GM19043 (cell line): ENCODE measurements at regions not wholly inside any gene's neighbourhood (a gene's known extent, or its start where the extent isn't known, plus 50 kb on each side); places are given as distances from the start of the nearest gene placed in this dataset.
"Not testable (repeated sequence)": the region's sequence is repeated elsewhere in the genome, so short reads cannot be mapped to it uniquely, and the experiment has no call there.

Experiments
- ATAC-seq: cut with Tn5 transposase; IDR thresholded peaks from one replicate; pipeline ENCODE4 v1.9.1; 2021; ENCODE audit warnings: low read depth; ENCODE audit not compliant: unreplicated experiment

DNA sequence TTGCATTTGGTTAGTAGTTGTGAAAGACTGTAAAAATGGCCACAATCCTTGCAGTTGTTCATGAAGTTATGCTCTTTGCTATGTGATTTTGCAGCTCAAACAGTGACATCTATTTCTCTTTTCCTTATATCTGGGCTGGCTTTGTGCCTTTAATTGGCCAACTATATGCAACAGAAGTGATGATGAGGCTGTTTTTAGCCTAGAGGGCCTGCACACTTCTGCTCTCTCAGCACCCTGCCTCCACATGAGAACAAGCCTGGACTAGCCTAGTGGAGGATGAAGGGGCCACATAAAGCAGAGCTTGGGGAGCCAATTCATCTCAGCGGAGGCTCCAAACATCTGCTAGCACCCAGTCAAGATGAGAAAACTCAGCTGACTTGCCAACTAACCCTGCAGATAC lies 339.8 kb downstream of the OMA1 start:
- no peak for ATAC-seq

DNA sequence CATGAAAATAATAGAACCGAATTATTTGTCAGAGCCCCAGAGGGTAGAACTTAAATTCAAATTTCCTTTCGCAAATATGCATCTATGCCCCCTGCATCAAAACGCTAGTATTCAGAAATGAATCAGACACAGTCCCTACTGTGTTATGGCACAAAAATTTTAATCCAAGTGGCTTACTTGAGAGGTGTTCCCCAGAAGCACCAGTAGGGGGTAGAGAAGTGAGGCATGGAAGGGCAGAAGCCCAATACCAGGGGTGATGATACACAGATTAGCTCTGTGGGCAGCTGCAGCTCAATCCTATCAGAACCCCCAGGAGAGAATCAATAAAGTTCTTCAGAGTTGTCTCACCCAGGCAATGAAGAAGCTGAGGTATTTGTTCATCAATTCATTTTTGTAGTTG lies 342.2 kb downstream of the OMA1 start:
- no peak for ATAC-seq

DNA sequence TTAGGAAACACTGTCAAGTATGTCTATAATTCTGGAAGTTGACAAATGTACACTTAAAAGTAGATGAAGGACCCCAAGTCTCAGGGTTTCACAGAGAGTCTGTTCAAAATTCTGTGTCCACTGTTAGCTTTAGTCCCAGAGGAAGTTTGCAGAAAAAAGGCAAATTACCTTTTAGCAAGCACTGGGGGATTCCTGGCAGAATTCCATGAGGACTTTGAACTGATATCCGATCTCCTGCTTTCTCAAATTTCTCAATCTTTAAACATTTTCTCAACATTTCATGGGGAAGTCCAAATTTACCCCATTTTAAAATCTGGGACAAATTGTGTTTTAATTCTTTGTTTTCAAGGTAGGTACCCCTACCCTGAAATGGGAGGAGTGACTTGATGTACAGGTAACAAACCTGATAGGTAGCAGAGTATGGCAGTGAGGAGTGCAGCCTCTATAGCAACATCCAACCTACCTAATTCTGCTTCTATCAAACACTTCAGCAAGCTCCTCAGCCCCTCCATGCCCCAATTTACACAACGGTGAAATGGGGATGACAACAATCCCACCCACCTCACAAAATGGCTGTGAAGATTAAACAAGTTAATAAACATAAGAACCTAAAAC lies 344.9 kb downstream of the OMA1 start:
- ATAC-seq: no peak

DNA sequence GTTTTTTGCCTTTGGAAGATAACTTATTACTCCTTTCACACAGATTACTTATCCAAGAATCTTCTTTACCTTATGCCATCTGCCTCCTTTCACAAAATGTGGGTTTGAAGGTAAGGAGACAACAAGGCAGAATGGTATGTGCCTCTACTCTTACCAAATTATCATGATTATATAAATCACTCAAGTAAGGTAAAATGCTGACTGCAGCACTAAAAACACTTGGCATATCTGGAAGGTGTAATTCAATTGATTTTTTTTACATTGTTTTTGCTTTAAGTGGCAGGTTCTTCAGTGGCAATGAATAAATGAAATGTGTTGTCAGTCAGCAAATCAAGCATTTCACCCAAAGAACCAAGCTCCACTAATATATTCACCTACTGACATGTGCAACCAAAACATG lies 346.1 kb downstream of the OMA1 start:
- ATAC-seq: no peak

DNA sequence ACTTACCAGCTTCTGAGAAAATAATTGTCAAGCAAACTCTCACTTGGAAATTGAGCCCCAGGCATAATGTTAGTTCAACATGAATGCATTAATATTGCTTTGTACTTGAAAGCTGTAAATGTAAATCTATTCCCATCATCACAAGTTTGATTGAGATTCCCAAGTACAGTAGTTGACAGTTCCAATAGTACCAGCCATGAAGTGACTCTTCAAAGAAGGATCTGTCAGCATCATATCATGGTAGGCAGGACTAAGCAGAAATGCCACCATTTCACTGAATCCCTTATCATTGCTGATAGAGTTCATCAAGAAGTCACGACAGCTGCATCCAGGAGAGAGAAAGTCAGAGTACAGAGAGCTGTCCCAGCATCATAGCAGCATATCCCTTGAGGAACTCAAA lies 348.7 kb downstream of the OMA1 start:
- no peak for ATAC-seq

DNA sequence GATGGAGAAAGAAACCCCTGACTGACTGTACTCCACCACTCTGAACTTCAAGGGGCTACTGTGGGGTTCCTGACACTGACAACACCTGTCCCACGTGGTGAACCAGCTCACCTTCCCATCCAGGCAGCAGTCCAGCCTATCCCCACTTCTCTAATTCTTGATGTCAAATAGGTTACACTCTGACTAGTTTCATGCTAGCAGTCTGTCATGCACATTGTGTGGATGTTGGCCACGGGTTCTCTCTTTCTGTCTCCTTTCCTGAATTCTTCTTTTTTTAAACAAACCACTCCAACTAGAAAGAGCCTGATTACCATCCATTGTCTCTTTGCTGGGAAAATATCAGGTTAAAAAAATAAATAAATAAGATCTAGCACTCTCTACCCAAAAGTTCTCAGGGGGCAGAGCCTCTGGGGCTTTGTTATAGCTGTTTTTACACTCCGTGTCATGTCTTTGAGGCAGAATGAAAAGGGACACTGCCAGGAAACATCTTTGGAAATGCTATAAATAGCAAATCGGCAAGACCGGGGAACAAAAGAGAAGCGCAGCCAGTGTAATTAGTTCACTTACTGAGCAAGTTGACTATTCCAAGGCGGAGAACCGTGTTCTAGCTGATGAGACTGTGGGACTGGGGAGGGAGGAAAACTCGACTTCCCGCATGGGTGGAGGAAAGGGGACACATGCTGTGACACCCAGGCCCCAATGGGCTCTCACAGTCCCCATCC lies 356.1 kb downstream of the OMA1 start:
- ATAC-seq: no peak

DNA sequence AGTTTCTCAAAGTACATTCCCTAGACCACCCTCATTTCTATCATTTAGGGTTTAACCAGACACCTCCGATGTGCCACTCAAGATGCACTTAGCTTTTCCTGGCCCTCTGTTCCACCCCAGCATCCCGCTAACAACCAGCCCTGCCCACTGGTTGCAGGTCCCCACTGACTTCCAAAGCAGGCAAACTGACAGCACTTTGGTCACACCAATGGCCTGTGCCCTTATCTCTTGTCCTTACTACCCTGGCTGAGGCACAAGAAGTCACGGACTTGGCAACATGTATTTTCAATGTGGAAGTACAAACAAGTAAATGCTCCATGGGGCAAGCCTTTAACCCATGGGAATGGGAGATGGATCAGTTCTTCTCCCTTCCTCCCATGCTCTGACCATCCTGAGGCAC lies 357.1 kb downstream of the OMA1 start:
- ATAC-seq: no peak

DNA sequence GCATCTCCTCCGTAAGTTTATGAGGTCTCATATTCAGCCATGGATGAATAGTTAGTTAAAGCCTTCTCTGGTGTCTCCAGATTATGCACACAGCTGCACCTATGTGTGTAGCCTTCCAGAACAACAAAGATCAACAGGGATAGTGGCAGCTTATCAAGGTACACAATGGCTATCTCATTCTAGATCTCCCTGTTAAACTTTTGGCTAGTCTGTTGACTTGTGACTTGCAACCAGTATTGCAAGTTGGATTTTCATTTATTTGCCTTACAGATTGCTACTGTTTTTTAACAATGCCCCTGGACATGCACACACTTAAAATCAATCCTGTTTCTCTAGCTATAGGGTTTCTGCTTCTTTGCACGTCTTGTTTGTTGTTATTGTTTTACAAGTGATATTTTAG lies 363.2 kb downstream of the OMA1 start:
- no peak for ATAC-seq

DNA sequence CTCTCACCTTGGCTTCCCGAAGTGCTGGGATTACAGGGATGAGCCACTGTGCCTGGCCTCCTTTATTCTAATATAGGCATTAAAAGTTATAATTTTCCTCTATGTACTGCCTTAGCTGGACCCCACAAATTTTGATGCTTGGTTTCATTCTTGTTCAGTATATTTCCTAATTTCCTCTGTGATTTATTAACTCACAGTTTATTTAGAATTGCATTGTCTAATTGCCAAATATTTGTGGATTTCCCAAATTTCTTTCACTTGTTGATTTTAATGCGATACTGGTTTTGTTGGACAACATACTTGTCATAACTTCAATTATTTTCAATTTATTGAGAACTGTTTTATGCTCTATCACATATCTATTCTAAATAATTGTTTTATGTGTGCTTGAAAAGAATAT lies 366.0 kb downstream of the OMA1 start:
- no peak for ATAC-seq

DNA sequence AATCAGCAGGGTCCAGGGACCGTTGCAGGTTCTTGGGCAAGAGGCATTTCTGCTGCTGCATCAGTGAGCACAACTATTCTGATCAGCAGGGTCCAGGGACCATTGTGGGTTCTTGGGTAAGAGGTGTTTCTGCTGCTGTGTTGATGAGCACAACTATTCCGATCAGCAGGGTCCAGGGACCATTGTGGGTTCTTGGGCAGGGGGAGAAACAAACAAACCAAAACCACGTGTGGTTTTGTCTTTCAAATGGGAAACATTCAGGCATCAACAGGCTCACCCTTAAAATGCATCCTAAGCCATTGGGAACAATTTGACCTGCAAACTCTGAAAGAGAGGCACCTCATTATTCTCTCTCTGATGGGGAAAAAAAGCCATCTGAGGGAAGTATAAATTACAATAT lies 377.4 kb downstream of the OMA1 start:
- not testable (repeated sequence) for ATAC-seq

DNA sequence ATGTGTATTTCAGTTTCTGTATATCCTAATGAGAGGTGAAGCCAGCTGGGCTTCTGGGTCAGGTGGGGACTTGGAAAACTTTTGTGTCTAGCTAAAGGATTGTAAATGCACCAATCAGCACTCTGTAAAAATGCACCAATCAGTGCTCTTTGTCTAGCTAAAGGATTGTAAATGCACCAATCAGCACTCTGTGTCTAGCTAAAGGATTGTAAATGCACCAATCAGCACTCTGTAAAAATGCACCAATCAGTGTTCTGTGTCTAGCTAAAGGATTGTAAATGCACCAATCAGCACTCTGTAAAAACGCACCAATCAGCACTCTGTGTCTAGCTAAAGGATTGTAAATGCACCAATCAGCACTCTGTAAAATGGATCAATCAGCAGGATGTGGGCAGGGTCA lies 379.4 kb downstream of the OMA1 start:
- not testable (repeated sequence) for ATAC-seq

DNA sequence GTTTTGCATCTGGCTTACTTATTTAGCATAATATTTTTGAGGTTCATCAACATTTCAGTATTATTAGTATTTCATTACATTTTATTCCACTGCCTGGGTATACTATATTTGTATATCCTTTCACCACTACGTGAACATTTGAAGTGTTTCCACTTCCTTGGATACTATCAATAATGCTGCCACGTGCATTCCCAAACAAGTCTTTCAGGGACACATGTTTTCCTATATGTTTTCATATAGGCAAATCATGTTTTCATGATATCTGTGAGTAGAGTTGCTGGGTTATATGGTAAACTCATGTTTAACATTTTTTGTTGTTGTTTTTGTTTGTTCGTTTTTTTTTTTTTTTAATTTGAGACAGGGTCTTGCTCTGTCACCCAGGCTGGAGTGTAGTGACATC lies 380.1 kb downstream of the OMA1 start:
- no peak for ATAC-seq

DNA sequence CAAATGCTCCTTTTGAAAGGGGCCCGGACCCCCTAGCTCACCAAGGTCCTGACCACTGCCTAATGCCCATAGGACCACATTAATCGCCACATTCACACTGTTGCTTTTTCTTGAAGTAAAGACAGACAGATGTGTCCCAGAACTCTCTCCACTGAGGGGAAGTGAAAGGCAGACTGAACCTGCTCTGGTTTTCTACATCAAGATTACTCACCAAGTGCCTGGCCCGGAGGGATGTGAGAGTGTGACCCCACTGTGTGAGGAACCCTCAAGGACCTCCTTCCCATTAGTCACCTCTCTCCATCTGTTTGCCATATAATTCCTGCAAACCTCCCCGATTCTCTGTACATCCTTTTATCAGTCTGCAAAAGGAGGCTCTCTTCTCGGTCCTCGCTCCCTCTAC lies 381.5 kb downstream of the OMA1 start:
- ATAC-seq: no peak

DNA sequence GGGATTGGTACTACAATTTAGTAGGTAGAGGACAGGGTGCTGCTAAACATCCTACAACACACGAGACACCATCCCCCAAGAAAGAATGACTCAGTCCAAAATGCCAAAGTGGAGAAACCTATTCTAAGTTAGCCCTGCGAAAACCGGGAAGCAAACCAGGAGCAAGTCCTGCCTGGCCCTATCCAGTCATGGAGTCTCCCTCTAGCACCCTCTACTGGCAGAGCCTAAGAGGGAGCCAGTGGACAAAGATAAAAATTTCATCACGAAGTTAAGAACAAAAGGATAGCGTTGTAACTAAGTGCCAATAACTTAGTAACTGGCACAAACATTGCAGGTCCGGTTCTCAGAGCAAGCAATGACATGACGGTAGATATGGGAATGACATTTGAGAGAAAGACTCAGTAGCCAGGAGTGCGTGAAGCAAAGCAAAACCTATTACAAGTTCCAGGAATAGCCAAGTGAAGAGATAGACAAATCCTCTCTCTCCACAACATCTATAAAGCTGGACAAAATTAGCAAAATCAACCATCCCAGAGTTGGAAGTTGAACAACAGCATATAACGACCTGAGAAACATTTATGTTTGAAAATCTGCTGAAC lies 383.5 kb downstream of the OMA1 start:
- ATAC-seq: no peak

DNA sequence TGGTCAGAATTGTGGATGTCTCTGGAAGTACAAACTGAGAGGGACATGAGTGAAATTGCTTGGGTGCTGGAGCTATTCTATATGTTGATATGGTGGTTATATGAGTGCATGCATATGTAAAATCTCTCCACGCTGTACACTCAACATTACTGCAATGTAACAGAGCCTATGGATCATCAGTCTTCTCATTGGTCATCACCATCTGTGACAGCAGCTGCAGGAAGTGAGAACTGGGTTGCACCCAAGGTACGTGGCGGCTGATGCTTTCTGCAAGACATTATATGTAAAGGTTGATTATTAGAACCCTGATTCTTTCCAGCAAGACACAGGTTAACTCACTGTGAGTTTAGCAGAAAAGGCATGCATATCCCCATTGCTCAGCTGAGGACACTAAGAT lies 387.1 kb downstream of the OMA1 start:
- no peak for ATAC-seq

DNA sequence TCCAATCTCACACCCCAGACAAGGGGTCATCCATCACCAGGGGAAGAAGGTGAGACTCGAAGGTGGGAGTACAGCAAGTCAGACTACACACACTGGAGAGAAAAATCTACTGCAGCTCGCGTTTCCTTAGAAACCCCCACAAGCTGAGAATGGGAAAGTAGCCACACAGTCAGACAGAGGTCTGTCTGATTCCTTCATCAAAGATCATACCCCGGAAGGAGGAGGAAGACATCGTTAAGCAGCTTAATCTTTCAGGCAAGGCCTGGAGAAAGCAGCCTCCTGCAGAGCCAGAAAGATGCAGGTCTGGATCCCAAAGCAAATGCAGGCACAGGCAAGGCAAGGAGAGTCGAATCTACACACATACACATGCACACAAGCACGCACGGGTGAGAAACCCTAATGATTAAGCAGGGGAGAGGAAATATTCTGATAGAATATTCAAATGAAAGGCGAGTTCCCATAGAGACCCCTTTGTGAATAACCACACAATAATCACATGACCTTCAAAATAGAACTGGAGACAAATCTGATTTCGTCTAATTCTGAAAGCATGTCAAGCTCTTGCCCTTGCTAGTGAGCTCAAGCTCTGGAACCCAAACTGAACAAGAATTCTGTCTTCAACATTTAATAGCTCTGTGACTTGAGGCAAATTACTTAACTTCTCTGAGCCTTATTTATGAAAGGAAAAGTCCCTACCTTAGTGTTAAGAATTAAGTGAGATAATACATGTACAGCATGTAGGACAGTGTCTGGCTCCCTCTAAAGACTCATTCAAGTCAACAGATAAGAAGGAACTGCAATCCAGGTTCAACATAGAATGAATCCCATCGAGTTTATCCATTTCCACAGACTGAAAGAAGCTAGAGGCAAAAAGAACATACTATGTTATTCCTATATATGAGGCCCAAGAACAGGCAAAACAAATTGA lies 387.8 kb downstream of the OMA1 start:
- no peak for ATAC-seq

DNA sequence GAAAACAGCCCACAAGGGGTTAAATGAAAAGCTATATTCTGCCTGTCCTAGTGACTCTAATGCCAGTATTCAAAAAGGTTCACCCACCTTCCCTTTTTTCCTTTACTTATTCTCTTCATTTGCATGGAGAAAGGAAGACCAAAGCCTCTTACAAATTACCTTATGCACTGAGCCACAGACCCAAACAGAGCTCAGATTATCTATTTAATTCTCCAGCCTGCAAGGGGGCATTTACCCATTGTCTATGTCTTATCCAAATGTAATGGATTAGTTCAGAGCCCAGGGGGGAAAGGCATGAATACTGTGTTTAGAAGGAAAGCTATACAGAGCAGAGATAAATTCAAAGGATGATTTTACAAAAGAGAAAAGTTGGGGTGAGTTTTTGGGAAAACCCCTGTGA lies 388.5 kb downstream of the OMA1 start:
- ATAC-seq: no peak

DNA sequence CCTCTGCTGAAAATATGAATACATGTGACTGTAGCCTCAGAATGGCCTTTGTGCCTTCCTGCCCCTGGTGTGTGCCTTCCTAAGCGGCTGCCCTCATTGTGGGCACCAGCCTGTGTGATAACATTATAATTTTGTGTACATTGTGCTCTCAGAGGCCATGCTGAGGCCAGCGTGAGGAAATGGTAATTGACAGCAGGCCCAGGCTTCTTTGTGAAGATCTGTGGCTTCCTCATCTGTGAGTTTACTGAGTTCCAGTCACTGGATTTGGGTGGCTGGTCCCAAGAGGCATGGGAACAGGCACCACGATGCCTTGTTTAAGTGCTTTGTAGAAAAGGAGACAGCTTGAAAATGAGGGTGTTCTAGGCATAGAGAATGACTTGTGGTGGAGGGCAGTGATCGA lies 389.3 kb downstream of the OMA1 start:
- no peak for ATAC-seq

DNA sequence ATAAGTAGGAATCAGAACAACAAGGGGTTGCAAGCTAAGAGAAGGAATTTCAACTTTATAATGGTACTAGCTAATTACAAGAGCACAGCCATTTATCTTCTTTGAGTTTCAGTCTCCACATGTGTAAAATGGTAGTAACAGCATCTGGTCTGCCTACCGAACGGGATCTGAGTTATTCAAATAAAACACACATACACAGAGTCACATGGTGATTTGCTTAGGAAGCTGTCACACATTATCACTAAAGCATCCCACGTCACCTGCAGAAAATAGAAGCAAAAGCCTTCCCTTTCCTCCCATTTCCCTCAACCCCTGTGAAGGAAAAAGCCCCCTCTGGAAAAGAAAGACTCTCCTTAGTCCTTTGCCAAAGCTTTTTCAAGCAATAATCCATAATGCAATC lies 389.7 kb downstream of the OMA1 start:
- no peak for ATAC-seq

DNA sequence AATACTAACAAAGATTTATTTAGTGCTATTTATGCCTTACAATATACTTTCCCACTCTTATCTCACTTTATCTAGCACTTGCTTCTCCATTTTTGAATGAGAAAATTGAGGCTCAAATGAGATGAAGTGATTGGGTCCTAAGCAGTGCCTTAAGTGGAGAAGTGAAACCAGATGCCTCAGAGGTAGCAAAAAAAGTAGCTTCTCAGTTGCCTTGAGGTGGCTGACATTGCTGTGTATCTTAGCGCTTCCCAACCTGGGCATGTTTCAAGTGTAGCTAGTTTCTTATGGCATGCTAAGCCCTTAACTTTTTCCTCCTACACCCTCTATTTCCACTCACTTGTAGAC lies 390.4 kb downstream of the OMA1 start:
- no peak for ATAC-seq

DNA sequence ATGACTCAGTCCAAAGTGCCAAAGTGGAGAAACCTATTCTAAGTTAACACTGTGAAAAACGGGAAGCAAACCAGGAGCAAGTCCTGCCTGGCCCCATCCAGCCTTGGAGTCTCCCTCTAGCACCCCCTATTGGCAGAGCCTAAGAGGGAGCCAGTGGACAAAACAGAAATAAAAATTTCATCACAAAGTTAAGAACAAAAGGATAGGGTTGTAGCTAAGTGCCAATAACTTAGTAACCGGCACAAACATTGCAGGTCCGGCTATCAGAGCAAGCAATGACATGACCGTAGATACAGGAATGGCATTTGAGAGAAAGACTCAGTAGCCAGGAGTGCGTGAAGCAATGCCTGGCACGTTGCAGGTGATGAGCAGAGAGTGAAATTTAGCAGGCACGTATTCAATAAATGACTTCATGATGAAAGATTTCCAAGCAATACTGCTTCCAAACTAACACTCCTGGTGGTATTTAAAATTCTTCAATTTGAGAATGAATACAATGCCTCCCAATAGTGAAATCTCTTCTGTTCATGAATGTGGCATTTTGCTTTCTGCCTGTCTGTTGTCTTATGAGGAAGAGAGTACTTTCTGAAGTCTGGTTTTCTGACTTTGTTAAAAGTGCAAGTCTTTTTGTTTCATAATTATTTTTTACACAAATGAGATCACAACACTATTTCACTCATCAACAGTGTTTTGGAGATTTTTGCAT lies 391.0 kb downstream of the OMA1 start:
- ATAC-seq: no peak
